Stimulated activated CD8-positive, alpha-beta memory T cell treated with anti-CD3 and anti-CD28 coated beads, Interleukin-15, amount 100 ng/mL, for 48 hours (primary cell): ENCODE measurements at regions not wholly inside any gene's neighbourhood (a gene's known extent, or its start where the extent isn't known, plus 50 kb on each side); places are given as distances from the start of the nearest gene placed in this dataset.
"Not testable (repeated sequence)": the region's sequence is repeated elsewhere in the genome, so short reads cannot be mapped to it uniquely, and the experiment has no call there.

Experiments
- DNase-seq, 2 donors: peaks; one replicate each; pipeline ENCODE4 v3.0.0-alpha.2; 2020; ENCODE audit warnings: low read depth in 2 of 2

- DNase-seq, result no peak
These were observed 433.7 kb upstream of the GYPC start for GRCh38 chr2:126222278-126222677.

DNA sequence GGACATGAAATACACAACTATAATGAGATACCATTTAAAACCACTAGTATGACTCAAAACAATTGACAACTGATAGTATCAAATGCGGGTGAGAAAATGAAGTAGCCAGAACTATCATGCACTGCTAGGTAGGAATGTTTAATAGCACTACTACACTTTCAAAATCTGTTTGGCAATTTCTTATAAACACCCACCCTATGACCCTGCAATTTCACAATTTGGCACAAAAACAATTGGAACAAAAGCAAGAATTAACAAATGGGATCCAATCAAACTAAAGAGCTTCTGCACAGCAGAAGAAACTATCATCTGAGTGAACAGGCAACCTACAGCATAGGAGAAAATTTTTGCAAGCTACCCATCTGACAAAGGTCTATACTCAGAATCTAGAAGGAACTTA lies 431.2 kb upstream of the GYPC start:
- no peak for DNase-seq

DNA sequence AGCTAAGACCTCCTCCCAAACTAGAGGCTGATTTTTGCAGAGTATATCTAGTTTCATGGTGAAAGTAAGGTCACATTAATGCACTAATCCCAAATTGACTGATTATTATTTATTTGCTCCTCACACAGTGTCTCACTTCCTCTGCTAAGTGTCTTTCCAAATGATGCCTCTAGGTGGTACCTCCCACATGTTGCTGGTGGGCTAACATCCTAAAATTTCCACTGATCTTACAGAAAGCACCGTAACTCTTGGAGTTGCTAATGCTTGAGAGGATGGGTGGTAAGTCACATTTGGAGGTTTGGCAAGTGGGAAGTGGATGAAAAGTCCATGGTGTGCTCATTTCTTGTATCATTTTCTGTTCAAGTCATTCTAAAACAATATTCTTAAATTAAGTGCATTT lies 428.7 kb upstream of the GYPC start:
- DNase-seq, result no peak

DNA sequence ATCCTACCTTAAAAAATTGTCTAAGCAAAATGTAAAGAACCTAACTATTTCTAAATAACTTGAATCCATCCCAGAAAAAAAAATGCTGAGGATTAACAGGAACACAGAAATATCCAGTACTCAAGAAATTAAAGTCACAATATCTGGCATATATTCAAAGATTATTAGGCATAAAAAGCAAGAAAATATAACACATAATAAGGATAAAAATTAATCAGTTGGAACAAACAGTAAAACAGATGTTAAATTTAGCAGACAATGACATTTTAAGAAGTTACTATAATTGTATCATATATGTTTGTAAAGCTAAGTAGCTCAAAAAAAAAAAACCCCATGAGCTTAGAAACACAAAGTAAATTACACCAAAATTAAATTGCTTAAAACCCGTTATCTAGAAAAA lies 427.4 kb upstream of the GYPC start:
- no peak for DNase-seq

- no peak for DNase-seq
These were observed 417.7 kb upstream of the GYPC start for GRCh38 chr2:126238251-126238650.

- DNase-seq, result no peak
These were observed 416.5 kb upstream of the GYPC start for GRCh38 chr2:126239320-126239955.

DNA sequence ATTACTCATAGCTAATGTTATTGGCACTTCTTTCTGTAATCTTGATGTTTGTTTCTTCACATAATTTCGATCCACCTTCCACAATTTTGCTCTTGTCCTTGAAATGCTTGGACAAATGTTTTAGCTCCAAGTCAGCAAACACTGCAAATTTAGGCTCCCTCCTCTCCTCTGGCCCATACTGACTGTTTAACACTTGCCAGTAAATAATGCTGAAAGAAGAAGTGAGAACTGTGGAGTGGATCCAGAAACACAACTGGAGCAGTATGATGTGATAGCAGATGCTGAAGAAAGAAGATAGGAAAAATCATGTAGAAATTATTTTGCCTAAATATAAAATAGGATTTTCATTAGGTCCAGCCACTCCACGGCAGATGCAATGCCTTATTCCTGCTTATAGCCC lies 415.0 kb upstream of the GYPC start:
- DNase-seq, result no peak

DNA sequence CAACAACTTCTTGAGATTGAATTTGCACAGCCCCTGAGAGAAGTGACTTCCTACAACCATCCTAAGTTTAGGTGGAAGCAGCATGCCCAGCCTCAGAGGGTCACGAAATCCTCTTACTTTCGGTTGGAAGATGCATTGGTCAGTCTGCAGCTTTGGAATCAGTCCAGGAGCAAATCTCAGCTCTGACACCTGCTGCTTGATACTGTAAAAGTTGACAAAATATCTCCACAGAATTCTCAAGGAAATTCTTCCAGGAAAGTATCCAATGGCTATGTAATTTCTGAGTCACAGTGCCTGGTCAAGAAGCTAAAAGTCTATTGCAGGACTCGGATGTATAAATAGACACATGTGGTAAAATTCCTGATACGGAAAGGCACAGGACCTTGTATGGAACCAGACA lies 414.5 kb upstream of the GYPC start:
- DNase-seq, result no peak

- DNase-seq, result peak; percentile 11 to 14
These were observed 411.0 kb upstream of the GYPC start for GRCh38 chr2:126244937-126245336.

GRCh38 chr2:126253669-126254068 lies 402.3 kb upstream of the GYPC start:
- DNase-seq, result no peak

DNA sequence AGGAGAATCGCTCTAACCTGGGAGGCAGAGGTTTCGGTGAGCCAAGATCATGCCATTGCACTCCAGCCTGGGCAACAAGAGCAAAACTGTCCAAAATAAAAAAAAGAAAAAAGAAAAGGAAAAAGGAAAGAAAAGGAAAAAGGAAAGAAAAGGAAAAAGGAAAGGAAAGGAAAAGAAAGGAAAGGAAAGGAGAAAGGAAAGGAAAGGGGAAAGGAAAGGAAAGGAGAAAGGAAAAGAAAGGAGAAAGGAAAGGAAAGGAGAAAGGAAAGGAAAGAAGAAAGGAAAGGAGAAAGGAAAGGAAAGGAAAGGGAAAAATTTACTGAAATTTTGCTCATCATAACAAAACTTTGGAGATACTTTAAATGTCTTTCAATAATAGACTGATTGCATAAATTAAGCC lies 391.3 kb upstream of the GYPC start:
- no peak for DNase-seq

- DNase-seq, result no peak
These were observed 386.0 kb upstream of the GYPC start for GRCh38 chr2:126269911-126270310.

DNA sequence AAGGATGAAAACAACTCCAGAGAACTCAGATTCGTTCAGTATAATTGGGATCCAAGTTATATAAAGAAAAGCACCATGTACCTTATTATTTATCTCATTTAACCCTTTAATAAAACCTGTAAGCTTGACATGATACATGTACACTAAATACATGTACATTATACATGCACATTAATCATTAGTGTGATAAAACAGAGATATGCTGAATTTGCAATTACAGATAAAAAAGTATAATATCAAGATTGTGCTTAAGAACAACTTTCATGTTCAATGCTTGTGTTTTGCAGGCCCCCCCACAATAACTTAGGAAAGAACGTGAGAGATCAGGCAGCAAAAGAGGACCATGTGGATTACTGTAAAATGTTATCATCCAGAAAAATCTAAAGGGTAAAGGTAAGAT lies 385.4 kb upstream of the GYPC start:
- DNase-seq, result no peak

DNA sequence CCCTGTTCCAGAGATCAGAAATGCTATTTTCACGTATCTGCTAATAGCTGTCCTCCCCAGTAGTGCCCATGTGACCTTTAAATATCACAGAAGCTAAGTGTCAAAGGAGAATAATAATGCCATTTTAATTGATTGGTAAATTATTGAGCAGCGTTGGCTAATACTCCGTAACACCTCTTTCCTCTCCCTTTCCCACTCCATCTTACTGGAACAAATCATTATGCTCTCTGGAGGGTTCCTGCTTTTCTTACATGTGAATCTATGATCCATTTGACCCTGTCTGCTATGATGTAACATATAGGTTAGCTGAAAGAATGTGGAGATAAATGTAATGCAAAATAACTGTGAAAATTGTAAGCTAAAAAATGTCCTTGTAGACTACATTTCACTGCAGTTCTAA lies 383.6 kb upstream of the GYPC start:
- no peak for DNase-seq

GRCh38 chr2:126275098-126275497 lies 380.9 kb upstream of the GYPC start:
- no peak for DNase-seq

- DNase-seq, result not testable (repeated sequence)
These were observed 379.7 kb upstream of the GYPC start for GRCh38 chr2:126276268-126276667.

DNA sequence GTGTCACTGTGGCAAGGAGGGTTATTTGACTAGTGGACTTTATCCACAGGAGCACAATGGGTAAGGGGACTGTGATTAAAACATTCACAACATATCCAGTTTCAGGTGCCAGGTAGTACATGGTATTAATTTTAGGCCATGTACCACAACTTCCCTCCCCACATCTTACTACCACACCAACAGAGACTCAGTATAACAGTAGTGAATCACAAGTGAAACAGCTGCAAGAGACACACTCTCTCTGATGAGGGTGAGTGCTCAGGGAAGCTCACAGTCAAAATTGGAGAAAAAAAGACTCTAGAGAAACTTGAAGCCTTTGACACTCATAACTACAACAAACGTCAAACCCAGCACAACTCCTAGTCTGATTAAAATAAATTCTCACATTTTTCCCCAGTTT lies 367.6 kb upstream of the GYPC start:
- DNase-seq, result no peak

- DNase-seq, result not testable (repeated sequence)
These were observed 362.0 kb upstream of the GYPC start for GRCh38 chr2:126293962-126294361.

- no peak for DNase-seq
These were observed 356.4 kb upstream of the GYPC start for GRCh38 chr2:126299469-126299976.

DNA sequence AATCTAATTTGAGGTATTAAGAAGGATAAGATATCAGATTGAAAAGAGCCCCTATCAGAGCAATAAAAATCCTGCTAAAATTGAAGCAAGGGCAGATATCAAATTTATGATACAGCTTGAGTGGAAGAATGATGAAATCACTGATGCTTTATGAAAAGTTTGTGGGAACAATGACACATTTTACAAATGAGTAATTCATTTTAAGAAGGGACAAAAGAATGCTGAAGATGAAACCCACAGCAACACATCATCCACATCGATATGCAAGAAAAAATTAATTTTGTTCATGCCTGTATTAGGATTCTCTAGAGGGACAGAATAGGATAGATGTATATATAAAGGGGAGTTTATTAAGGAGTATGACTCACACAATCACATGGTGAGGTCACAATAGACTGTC lies 355.6 kb upstream of the GYPC start:
- DNase-seq, result no peak

DNA sequence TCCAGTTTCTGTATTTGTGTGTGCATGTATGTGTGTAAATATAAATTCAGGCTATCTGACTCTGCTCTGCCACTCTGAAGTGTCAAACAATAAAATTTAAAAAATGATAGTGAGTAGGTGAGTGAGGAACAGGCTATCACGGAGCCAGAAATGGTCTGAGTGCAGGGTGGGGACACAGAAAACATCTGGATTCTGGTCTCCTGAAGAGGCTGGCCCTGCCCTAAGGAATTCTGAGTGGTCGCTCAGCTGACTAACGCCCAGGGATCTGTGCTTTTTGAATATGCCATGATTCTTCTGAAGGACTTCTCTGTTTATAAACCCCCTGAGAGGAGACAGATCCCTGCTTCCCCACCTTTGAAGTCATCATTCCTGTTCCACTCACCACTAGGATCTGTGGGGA lies 353.9 kb upstream of the GYPC start:
- DNase-seq, result no peak

GRCh38 chr2:126303113-126303512 lies 352.8 kb upstream of the GYPC start:
- no peak for DNase-seq

DNA sequence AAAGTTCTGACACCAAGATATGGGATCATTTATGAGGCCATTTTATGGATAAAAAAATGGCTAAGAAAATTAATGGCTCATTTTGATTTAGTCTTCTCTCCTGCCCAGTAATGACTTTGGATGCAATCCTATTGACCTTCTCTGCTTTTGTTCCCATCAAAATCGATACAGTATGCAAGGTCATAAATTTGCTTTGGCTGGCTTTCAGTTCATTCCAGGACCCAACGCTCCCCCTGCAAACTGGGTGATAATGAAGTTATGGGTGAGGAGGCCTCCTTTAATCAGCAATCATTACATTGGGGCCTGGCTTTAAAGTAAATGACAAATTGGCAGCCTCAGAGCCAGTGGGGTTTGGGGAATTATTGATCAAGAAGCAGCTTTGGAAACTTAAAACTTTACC lies 351.8 kb upstream of the GYPC start:
- no peak for DNase-seq

DNA sequence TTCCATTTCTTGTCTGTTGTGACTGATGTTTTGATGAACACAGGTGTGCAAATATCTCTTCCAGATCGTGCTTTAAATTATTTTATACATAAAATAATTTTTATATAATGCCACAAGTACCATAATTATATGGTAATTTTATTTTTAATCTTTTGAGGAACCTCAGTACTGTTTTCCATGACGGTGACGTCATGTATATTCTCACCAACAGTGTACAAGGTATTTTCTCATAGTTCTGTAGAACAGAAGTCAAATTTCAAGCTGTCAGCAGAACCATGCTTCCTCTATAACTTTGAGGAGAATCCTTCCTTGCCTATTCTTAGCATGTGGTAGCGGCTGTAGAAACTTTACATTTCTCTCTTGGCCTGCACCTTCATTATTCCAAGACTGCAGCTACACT lies 349.4 kb upstream of the GYPC start:
- no peak for DNase-seq
